ENCODE measurements at regions not wholly inside any gene's neighbourhood (a gene's known extent, or its start where the extent isn't known, plus 50 kb on each side); places are given as distances from the start of the nearest gene placed in this dataset.

- no peak for DNase-seq (ENCODE audit: low spot score)
- Mint-ChIP-seq H3K36me3 (ENCODE audit: low read depth) (peaks cover 2% of the 10 kb centered on the region), H3K9me3 (ENCODE audit: low read depth) (peaks cover 9% of the 10 kb centered on the region), H3K27me3 (ENCODE audit: low read depth) (no peaks in the 10 kb centered on the region), H3K27ac (ENCODE audit: unreplicated experiment) (no peak overlapping the region), H3K4me3 (ENCODE audit: unreplicated experiment) (no peak overlapping the region), H3K4me1 (ENCODE audit: low read depth) (no peaks in the 10 kb centered on the region)
- no peak for TF ChIP-seq CTCF (IDR thresholded peaks at IDR 0.05)
These were observed 243.1 kb downstream of the PRDM2 start for GRCh38 chr1:13943055-13943454.

- no peak for DNase-seq (ENCODE audit: low spot score)
- H3K4me3 Mint-ChIP-seq (ENCODE audit: unreplicated experiment), result no peak overlapping the region
- H3K27ac Mint-ChIP-seq (ENCODE audit: unreplicated experiment), result no peak overlapping the region
- TF ChIP-seq CTCF (IDR thresholded peaks at IDR 0.05), result no peak
- H3K9me3 Mint-ChIP-seq (ENCODE audit: low read depth), result peaks cover 9% of the 10 kb centered on the region
- no peaks in the 10 kb centered on the region for H3K27me3 Mint-ChIP-seq (ENCODE audit: low read depth)
- H3K36me3 Mint-ChIP-seq (ENCODE audit: low read depth), result peaks cover 2% of the 10 kb centered on the region
- no peaks in the 10 kb centered on the region for H3K4me1 Mint-ChIP-seq (ENCODE audit: low read depth)
These were observed 245.9 kb downstream of the PRDM2 start for GRCh38 chr1:13945856-13946255.

GRCh38 chr1:13947658-13948057 lies 247.7 kb downstream of the PRDM2 start:
- no peak overlapping the region for H3K27ac Mint-ChIP-seq (ENCODE audit: unreplicated experiment)
- H3K4me1 Mint-ChIP-seq (ENCODE audit: low read depth), result no peaks in the 10 kb centered on the region
- H3K9me3 Mint-ChIP-seq (ENCODE audit: low read depth), result peaks cover 4% of the 10 kb centered on the region
- no peaks in the 10 kb centered on the region for H3K27me3 Mint-ChIP-seq (ENCODE audit: low read depth)
- TF ChIP-seq CTCF (IDR thresholded peaks at IDR 0.05), result no peak
- no peak for DNase-seq (ENCODE audit: low spot score)
- no peak overlapping the region for H3K4me3 Mint-ChIP-seq (ENCODE audit: unreplicated experiment)
- peaks cover 2% of the 10 kb centered on the region for H3K36me3 Mint-ChIP-seq (ENCODE audit: low read depth)

GRCh38 chr1:13948396-13948795 lies 248.4 kb downstream of the PRDM2 start:
- Mint-ChIP-seq H3K9me3 (ENCODE audit: low read depth) (no peaks in the 10 kb centered on the region), H3K27me3 (ENCODE audit: low read depth) (no peaks in the 10 kb centered on the region), H3K4me3 (ENCODE audit: unreplicated experiment) (no peak overlapping the region), H3K4me1 (ENCODE audit: low read depth) (no peaks in the 10 kb centered on the region), H3K27ac (ENCODE audit: unreplicated experiment) (no peak overlapping the region), H3K36me3 (ENCODE audit: low read depth) (no peaks in the 10 kb centered on the region)
- no peak for TF ChIP-seq CTCF (IDR thresholded peaks at IDR 0.05)
- DNase-seq (ENCODE audit: low spot score), result no peak

GRCh38 chr1:13948888-13949391 lies 249.0 kb downstream of the PRDM2 start:
- TF ChIP-seq CTCF (IDR thresholded peaks at IDR 0.05), result no peak
- H3K27me3 Mint-ChIP-seq (ENCODE audit: low read depth), result no peaks in the 10 kb centered on the region
- no peak overlapping the region for H3K4me3 Mint-ChIP-seq (ENCODE audit: unreplicated experiment)
- no peaks in the 10 kb centered on the region for H3K36me3 Mint-ChIP-seq (ENCODE audit: low read depth)
- no peak overlapping the region for H3K27ac Mint-ChIP-seq (ENCODE audit: unreplicated experiment)
- H3K9me3 Mint-ChIP-seq (ENCODE audit: low read depth), result no peaks in the 10 kb centered on the region
- DNase-seq (ENCODE audit: low spot score), result no peak
- no peaks in the 10 kb centered on the region for H3K4me1 Mint-ChIP-seq (ENCODE audit: low read depth)

All from chondrocyte (in vitro differentiated cells).